ES-I3 (cell line): ENCODE measurements at regions not wholly inside any gene's neighbourhood (a gene's known extent, or its start where the extent isn't known, plus 50 kb on each side); places are given as distances from the start of the nearest gene placed in this dataset.
"Not testable (repeated sequence)": the region's sequence is repeated elsewhere in the genome, so short reads cannot be mapped to it uniquely, and the experiment has no call there.

Experiments used
- H3K36me3 ChIP-seq: 2 replicates; pipeline ENCODE4 v1.6.1; 2013; ENCODE audit warnings: mild to moderate bottlenecking, low read length, control low read depth, moderate library complexity; ENCODE audit not compliant: insufficient read depth
- H3K4me1 ChIP-seq: 2 replicates; pipeline ENCODE4 v1.6.1; 2013; ENCODE audit warnings: mild to moderate bottlenecking, control low read depth, low read length; ENCODE audit not compliant: insufficient read depth
- H3K9ac ChIP-seq: 2 replicates; pipeline ENCODE4 v1.6.1; 2013; ENCODE audit warnings: low read depth, mild to moderate bottlenecking, low read length, moderate library complexity
- H3K9me3 ChIP-seq: 2 replicates; pipeline ENCODE4 v1.6.1; 2013; ENCODE audit warnings: mild to moderate bottlenecking, low read length, moderate library complexity; ENCODE audit not compliant: control insufficient read depth, insufficient read depth

DNA sequence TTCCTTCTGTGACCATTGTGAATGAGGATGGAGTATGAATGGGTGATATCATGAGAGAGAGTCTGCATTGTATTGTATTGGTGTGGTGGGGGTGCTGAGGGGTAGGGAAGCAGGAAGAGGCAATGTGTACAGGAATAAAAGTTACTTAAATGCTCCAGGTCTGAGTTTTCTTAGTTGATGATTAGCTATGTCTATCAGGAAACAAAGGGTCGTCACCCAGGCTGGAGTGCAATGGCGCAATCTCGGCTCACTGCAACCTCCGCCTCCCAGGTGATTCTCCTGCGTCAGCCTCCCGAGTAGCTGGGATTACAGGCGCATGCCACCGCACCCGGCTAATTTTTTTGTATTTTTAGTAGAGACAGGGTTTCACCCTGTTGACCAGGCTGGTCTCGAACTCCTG, 163.8 kb downstream of the SOX4 start:
- not testable (repeated sequence) for H3K36me3 ChIP-seq, H3K9me3 ChIP-seq, H3K9ac ChIP-seq
- peaks cover 21% of the 10 kb centered on the region for H3K4me1 ChIP-seq

DNA sequence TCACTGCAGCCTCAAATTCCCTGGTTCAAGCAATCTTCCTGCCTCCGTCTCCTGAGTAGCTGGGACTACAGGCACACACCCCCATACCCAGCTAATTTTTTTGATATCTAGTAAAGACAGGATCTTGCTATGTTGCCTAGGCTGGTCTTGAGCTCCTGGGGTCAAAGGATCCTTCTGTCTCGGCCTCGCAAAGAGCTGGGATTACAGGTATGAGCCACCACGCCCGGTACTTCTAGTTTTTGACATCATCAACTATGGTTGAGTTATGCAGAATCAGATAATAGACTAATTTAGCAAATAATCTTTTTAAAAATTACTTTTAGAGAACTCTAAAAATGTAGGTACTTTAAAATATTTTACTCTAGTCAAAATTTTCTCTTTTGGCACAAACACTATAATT, 166.2 kb downstream of the SOX4 start:
- H3K4me1 ChIP-seq, result peaks cover 6% of the 10 kb centered on the region; the same call in 1 of the 2 replicates
- H3K36me3 ChIP-seq, result peaks cover 7% of the 10 kb centered on the region; the same call in 1 of the 2 replicates
- no peaks in the 10 kb centered on the region for H3K9me3 ChIP-seq
- no peak overlapping the region for H3K9ac ChIP-seq

DNA sequence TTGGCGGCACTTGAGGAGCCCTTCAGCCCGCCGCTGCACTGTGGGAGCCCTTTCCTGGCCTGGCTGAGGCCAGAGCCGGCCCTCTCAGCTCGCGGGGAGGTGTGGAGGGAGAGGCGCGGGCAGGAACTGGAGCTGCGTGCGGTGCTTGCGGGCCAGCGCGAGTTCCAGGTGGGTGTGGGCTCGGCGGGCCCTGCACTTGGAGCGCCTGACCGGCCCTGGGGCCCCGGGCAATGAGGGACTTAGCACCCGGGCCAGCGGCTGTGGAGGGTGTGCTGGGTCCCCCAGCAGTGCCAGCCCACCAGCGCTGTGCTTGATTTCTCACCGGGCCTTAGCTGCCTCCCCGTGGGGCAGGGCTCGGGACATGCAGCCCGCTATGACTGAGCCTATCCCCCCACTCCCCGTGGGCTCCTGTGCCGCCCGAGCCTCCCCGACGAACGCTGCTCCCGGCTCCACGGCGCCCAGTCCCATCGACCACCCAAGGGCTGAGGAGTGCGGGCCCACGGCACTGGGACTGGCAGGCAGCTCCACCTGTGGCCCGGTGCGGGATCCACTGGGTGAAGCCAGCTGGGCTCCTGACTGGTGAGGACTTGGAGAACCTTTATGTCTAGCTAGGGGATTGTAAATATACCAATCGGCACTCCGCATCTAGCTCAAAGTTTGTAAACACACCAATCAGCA, 167.6 kb downstream of the SOX4 start:
- not testable (repeated sequence) for H3K36me3 ChIP-seq, H3K9me3 ChIP-seq, H3K4me1 ChIP-seq, H3K9ac ChIP-seq

DNA sequence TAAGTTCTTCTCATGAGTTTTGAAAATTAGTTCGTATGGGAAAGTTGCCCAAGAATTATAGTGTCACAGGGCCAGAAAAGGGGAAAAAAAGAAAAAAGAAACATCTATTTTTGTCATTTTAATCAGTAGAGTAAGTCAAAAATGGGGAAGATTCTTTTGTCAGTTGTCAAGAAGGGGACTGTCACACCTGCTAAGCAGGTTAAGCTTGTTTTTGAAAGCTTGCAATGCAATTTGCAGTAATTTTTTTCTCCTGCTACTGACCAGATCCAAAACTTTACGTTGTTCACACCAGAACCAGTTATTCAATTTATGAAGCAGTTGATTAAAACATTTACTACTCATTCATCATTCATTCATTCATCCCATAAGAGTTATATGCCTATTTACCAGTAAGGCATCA, 171.4 kb downstream of the SOX4 start:
- Histone ChIP-seq H3K36me3 (0 out of 2 replicates have a peak, but pooled peaks cover 3% of the 10 kb centered on the region), H3K9ac (no peak overlapping the region), H3K9me3 (no peaks in the 10 kb centered on the region), H3K4me1 (peaks cover 16% of the 10 kb centered on the region)

DNA sequence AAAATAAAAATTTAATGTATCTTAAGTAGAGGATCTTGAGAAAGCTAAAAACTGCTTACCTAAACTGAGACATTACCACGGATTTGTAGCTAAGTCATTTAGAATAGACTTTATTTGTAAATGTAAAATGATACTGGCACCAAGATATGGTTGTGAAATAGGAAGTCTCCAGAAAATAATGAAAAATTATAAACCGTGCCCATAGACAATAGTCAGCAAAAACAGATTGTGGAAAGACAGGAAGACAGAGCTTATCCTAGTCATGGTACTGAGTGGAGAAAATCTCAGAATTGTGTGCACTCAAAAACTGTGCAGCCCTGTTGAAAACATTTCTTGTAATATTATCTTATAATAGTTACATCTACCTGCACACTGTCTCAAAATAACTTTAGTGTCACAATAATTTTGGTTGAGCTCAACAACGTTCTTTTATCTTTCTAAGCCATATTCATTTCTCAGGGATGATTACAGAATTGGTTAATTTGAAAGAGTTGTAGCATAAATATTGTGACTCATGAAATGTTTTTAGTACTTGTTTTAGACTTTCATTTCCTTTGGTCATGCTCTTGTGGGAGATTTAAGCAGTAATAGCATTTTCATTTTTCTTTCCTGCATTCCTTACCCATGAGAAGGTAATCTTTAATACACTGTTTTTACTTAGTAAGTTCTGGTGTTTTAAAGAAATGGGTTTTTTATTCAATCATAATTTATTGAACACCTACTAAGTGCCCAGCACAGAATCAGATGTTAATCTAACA, 174.5 kb downstream of the SOX4 start:
- Histone ChIP-seq H3K36me3 (peaks cover 2% of the 10 kb centered on the region; the same call in 1 of the 2 replicates), H3K4me1 (peaks cover 39% of the 10 kb centered on the region), H3K9ac (no peak overlapping the region), H3K9me3 (no peaks in the 10 kb centered on the region)

DNA sequence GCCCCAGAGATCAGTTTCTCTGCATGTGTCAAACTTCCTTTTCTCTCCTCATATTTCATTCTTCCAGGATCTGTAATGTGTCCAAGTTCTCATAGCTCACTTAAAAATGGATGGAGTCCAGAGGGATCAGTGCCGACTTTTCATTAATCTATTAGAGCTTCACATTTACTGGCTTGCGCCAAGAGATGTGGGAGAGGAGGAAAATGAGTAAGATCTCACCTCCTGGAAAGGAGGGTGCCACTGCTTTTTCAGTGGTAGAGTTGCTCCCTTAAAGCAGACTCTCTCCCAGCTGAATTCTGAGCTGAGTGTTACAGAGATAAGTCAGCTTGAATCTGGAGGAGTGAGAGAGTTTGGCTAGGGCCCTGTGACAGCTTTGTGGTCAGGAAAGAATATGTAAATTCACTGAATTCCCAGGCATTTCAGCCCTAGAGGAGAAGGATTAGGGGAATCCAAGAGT, 175.9 kb downstream of the SOX4 start:
- H3K9ac ChIP-seq, result no peak overlapping the region; the same call in 1 of the 2 replicates
- peaks cover 4% of the 10 kb centered on the region; the same call in 1 of the 2 replicates for H3K36me3 ChIP-seq
- peaks cover 47% of the 10 kb centered on the region for H3K4me1 ChIP-seq
- no peaks in the 10 kb centered on the region for H3K9me3 ChIP-seq

DNA sequence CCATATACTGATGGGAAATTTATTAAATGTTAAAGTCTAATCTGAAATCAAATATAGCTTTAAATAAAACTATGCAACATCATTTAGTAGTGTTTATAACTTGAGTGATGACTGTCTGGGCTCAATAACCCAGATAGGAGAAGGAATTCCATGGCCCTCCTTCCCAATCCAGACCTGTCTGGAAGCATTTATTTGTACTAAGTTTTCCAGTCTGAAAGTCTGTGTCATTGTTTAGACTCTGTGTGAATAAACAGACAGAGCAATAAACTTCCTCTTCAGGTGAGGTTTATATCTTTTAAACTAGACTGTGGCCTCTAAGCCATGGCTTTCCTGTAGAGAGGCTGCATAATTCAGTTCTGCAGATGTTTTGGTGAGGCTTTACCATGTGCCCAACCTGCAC, 176.4 kb downstream of the SOX4 start:
- H3K9me3 ChIP-seq, result no peaks in the 10 kb centered on the region
- H3K9ac ChIP-seq, result no peak overlapping the region
- H3K36me3 ChIP-seq, result peaks cover 4% of the 10 kb centered on the region; the same call in 1 of the 2 replicates
- peaks cover 52% of the 10 kb centered on the region for H3K4me1 ChIP-seq

DNA sequence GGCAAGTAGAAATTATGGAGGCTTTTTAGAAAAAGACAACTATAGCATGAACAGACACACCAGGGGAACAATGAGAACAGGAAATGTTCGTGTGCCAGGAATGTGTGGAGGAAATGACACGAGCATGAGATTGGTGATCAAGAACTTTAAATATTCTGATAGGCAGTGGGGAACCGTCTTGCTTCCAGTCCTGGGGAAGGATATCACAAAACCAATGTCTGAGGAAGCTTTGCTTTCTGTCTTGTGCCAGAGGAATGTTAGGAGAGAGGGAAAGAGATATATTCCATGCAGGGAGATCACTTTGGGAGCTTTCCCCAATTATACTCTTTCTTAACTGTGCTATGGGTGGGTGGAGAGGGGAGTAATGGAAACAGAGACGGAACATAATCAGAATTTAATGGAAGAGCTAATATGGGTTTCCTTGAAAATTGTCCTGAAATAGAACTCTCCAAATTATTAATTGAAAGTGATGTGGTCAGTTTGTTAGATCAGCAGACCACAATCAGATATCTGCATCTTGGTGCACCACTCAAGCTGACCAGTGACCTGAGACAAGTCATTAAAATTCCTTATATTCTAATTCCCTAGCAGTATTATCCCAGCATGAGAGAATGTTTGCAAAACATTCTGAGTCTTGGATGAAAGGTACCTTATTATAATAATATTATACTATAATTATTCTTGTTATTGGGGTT, 178.2 kb downstream of the SOX4 start:
- Histone ChIP-seq H3K4me1 (peaks cover 58% of the 10 kb centered on the region), H3K36me3 (peaks cover 4% of the 10 kb centered on the region; the same call in 1 of the 2 replicates), H3K9ac (no peak overlapping the region), H3K9me3 (no peaks in the 10 kb centered on the region)

DNA sequence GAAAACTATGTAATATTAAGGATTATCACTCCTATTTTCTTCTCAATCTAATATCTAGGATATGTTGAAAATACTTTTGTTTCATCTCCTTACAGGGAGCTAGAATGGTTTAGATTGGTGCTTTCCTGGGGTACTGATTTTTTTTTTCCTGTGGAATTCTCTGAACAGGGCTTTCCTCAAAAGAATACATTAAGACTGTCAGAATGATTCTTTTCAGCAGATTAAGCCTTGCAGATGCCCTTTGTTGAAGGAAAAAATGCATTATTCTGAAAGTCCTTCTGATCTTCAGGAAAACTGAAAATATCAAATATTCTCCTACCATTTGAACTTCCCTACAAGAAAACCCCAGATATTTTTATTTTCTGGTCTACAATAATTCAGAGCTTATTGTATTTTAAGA, 178.9 kb downstream of the SOX4 start:
- Histone ChIP-seq H3K9ac (no peak overlapping the region), H3K36me3 (peaks cover 4% of the 10 kb centered on the region; the same call in 1 of the 2 replicates), H3K4me1 (peaks cover 58% of the 10 kb centered on the region), H3K9me3 (no peaks in the 10 kb centered on the region)

DNA sequence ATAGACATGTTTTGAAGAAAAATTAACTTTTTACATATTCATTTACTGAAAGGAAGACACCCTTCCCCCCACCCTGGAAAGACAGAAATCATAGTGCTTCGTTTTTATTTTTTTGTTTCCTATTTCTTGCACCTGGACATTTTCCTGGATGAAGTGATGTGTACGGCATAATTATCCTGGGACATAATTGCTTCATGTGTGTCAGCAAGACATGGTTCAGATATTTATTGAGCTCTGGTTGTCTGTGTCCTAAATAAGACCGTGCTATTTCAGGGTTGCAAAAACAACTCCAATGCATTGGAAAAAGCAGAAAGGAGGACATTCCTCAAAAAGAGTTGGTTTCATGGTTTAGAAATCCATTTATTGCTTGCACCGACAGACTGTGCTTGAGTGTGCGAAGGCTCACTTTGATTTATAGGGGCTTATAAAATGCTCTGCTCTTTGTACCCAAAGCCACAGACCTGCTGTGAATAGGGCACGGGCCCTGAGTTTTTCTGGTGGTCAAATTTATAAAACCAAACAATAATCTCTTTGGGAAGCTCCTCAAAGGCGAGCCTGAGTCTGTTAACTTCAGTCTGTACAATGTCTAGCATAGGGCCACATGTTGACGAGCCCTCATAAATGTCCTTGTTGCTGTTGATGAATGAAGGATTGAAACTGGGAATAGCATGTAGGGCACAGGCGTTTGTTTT, 179.5 kb downstream of the SOX4 start:
- Histone ChIP-seq H3K9ac (no peak overlapping the region), H3K4me1 (peaks cover 58% of the 10 kb centered on the region), H3K36me3 (peaks cover 4% of the 10 kb centered on the region; the same call in 1 of the 2 replicates), H3K9me3 (no peaks in the 10 kb centered on the region)

DNA sequence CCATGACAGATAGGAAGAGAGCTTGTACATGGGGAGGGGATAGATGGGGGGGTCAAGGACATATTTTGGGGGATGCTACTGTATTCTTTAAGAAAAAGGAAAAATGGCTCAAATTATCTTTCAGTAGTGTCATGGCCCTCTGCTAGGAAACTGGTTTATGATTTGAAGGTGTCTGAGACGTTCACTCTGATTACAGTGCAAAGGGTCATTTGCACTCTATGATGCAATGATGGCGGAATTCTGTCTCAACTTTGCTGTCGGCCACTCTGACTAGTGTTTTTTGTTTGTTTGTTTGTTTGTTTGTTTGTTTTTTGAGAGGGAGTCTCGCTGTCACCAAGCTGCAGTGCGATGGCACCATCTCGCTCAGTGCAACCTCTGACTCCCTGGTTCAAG, 180.0 kb downstream of the SOX4 start:
- no peak overlapping the region for H3K9ac ChIP-seq
- no peaks in the 10 kb centered on the region for H3K9me3 ChIP-seq
- H3K4me1 ChIP-seq, result peaks cover 55% of the 10 kb centered on the region
- H3K36me3 ChIP-seq, result peaks cover 4% of the 10 kb centered on the region; the same call in 1 of the 2 replicates

DNA sequence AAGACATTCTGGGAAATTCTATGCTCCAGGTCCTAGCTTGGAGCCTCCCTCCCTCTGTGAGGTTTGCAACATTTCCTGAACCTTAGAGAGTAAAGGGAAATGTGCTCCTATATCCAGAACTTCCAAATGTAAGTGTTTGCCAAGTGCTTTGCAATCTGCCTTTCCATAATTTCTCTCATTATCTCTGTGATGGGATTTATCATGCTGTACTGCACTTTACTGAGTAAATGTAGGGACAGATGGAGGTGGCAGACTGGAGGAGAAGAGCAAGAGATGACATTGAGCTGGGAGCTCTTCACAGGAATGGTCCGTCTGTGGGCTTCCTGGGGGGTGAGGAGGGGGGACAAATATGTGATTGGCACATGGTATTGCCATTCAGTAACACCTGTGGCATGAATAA, 184.3 kb downstream of the SOX4 start:
- Histone ChIP-seq H3K4me1 (peaks cover 37% of the 10 kb centered on the region), H3K9ac (no peak overlapping the region), H3K36me3 (peaks cover 4% of the 10 kb centered on the region; the same call in 1 of the 2 replicates), H3K9me3 (no peaks in the 10 kb centered on the region)

DNA sequence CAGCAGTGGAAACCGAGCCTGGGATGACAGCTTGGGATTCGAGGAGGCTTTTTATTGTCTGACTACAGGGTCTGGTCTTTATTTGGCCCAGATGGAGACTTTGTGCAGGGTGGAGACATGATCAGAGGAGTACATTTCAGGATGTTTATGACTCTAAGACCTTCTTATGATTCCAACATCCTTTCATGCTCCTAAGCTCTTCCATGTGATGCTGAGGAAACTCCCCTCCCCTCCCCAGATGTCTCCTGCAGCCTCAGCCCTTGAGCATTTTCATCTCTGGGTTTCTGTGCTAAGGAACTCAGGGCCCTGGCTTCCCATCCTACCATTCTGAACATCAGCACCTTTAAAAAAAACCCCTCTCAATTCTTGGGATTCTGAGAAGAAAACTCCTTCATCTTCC, 186.6 kb downstream of the SOX4 start:
- H3K4me1 ChIP-seq, result peaks cover 21% of the 10 kb centered on the region
- H3K9me3 ChIP-seq, result no peaks in the 10 kb centered on the region
- no peak overlapping the region for H3K9ac ChIP-seq
- no peaks in the 10 kb centered on the region; the same call in 1 of the 2 replicates for H3K36me3 ChIP-seq

DNA sequence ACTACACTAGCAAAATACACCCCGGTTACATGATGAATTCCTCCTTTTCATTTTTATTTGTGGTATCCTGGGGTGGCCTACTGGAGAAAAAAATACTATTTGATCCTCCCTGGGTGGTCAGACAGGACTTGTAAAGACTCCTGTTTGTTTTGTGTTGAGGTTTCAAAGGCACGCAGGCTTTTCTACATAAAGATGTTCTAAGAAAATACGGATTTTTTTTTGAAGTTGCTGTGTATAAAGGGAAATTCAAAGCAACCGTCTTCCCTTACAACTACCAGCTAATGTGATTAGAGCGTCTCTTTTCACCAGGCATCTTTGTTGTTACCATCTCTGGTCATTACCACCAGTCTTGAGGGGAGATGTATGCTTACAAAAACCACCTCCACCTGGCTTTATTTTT, 187.1 kb downstream of the SOX4 start:
- Histone ChIP-seq H3K36me3 (no peaks in the 10 kb centered on the region; the same call in 1 of the 2 replicates), H3K9ac (no peak overlapping the region), H3K9me3 (no peaks in the 10 kb centered on the region), H3K4me1 (peaks cover 18% of the 10 kb centered on the region)
